HG02798 (cell line): ENCODE measurements at regions not wholly inside any gene's neighbourhood (a gene's known extent, or its start where the extent isn't known, plus 50 kb on each side); places are given as distances from the start of the nearest gene placed in this dataset.

Experiments used
- ATAC-seq: cut with Tn5 transposase; IDR thresholded peaks from one replicate; pipeline ENCODE4 v1.9.1; 2021; ENCODE audit warnings: mild to moderate bottlenecking; ENCODE audit not compliant: unreplicated experiment, poor library complexity

- ATAC-seq: no peak
These were observed 80.3 kb downstream of the NXPE2 start for GRCh38 chr11:114758627-114759026.

- no peak for ATAC-seq
These were observed 84.1 kb downstream of the NXPE2 start for GRCh38 chr11:114762408-114762807.

GRCh38 chr11:114764563-114764962 is 86.2 kb downstream of the NXPE2 start:
- no peak for ATAC-seq

GRCh38 chr11:114771172-114771571 is 92.8 kb downstream of the NXPE2 start:
- ATAC-seq: no peak

- ATAC-seq: no peak
These were observed 95.4 kb downstream of the NXPE2 start for GRCh38 chr11:114773541-114774338.

GRCh38 chr11:114774599-114775361 is 96.5 kb downstream of the NXPE2 start:
- peak; percentile 60 for ATAC-seq

- no peak for ATAC-seq
These were observed 97.7 kb downstream of the NXPE2 start for GRCh38 chr11:114775875-114776621.

- ATAC-seq: no peak
These were observed 98.6 kb downstream of the NXPE2 start for GRCh38 chr11:114776956-114777355.

GRCh38 chr11:114779189-114779588 is 100.9 kb downstream of the NXPE2 start:
- no peak for ATAC-seq

- no peak for ATAC-seq
These were observed 104.5 kb downstream of the NXPE2 start for GRCh38 chr11:114782650-114783310.

GRCh38 chr11:114783805-114784204 is 105.5 kb downstream of the NXPE2 start:
- ATAC-seq: no peak

- ATAC-seq: no peak
These were observed 105.9 kb downstream of the NXPE2 start for GRCh38 chr11:114784216-114784615.

GRCh38 chr11:114784891-114785290 is 106.6 kb downstream of the NXPE2 start:
- no peak for ATAC-seq

GRCh38 chr11:114785820-114786219 is 107.5 kb downstream of the NXPE2 start:
- no peak for ATAC-seq

- ATAC-seq: no peak
These were observed 108.8 kb downstream of the NXPE2 start for GRCh38 chr11:114787126-114787525.

GRCh38 chr11:114790910-114791309 is 112.6 kb downstream of the NXPE2 start:
- ATAC-seq: no peak

- no peak for ATAC-seq
These were observed 115.8 kb downstream of the NXPE2 start for GRCh38 chr11:114794048-114794684.

GRCh38 chr11:114796954-114797721 is 118.8 kb downstream of the NXPE2 start:
- ATAC-seq: no peak

GRCh38 chr11:114799476-114799875 is 121.1 kb downstream of the NXPE2 start:
- ATAC-seq: no peak
